ENCODE measurements at regions not wholly inside any gene's neighbourhood (a gene's known extent, or its start where the extent isn't known, plus 50 kb on each side); places are given as distances from the start of the nearest gene placed in this dataset.

GRCh38 chr2:235302263-235302662 lies 191.6 kb upstream of the AGAP1 start:
- H3K4me1 ChIP-seq (ENCODE audit: control insufficient read depth, insufficient read depth, low read length, unreplicated experiment) = peaks cover 10% of the 10 kb centered on the region
- no peak overlapping the region for H3K4me3 ChIP-seq (ENCODE audit: low read depth, low read length)
- H2AFZ ChIP-seq (ENCODE audit: low read length, unreplicated experiment) = no peak overlapping the region
- no peak overlapping the region for H3K27ac ChIP-seq (ENCODE audit: low read depth, low read length)
- H3K27me3 ChIP-seq (ENCODE audit: insufficient read depth, low read length) = no peaks in the 10 kb centered on the region; the same call in none of the 2 replicates
- H3K79me2 ChIP-seq (ENCODE audit: control insufficient read depth, insufficient read depth, low read length, unreplicated experiment) = no peaks in the 10 kb centered on the region
- no peaks in the 10 kb centered on the region for H3K36me3 ChIP-seq (ENCODE audit: insufficient read depth, low read length)

GRCh38 chr2:235303499-235304291 lies 190.1 kb upstream of the AGAP1 start:
- no peak overlapping the region for H3K27ac ChIP-seq (ENCODE audit: low read depth, low read length)
- no peaks in the 10 kb centered on the region for H3K36me3 ChIP-seq (ENCODE audit: insufficient read depth, low read length)
- H3K4me3 ChIP-seq (ENCODE audit: low read depth, low read length) = no peak overlapping the region
- no peaks in the 10 kb centered on the region for H3K79me2 ChIP-seq (ENCODE audit: control insufficient read depth, insufficient read depth, low read length, unreplicated experiment)
- H3K27me3 ChIP-seq (ENCODE audit: insufficient read depth, low read length) = no peaks in the 10 kb centered on the region; the same call in none of the 2 replicates
- peaks cover 10% of the 10 kb centered on the region for H3K4me1 ChIP-seq (ENCODE audit: control insufficient read depth, insufficient read depth, low read length, unreplicated experiment)
- no peak overlapping the region for H2AFZ ChIP-seq (ENCODE audit: low read length, unreplicated experiment)

- Histone ChIP-seq H3K4me1 (ENCODE audit: control insufficient read depth, insufficient read depth, low read length, unreplicated experiment) (peaks cover 7% of the 10 kb centered on the region), H3K79me2 (ENCODE audit: control insufficient read depth, insufficient read depth, low read length, unreplicated experiment) (no peaks in the 10 kb centered on the region), H3K4me3 (ENCODE audit: low read depth, low read length) (no peak overlapping the region), H3K36me3 (ENCODE audit: insufficient read depth, low read length) (no peaks in the 10 kb centered on the region), H3K27ac (ENCODE audit: low read depth, low read length) (no peak overlapping the region), H3K27me3 (ENCODE audit: insufficient read depth, low read length) (no peaks in the 10 kb centered on the region; the same call in none of the 2 replicates), H2AFZ (ENCODE audit: low read length, unreplicated experiment) (no peak overlapping the region)
Observed at GRCh38 chr2:235305678-235306077, 188.2 kb upstream of the AGAP1 start.

GRCh38 chr2:235311044-235311443 lies 182.8 kb upstream of the AGAP1 start:
- H3K4me3 ChIP-seq (ENCODE audit: low read depth, low read length) = no peak overlapping the region

GRCh38 chr2:235312571-235312970 lies 181.3 kb upstream of the AGAP1 start:
- H3K4me3 ChIP-seq (ENCODE audit: low read depth, low read length) = no peak overlapping the region

More at GRCh38 chr2:235311044-235311443, 182.8 kb upstream of the AGAP1 start:
- no peak overlapping the region for H3K27ac ChIP-seq (ENCODE audit: low read depth, low read length)
- H3K4me1 ChIP-seq (ENCODE audit: control insufficient read depth, insufficient read depth, low read length, unreplicated experiment) = no peaks in the 10 kb centered on the region
- H3K79me2 ChIP-seq (ENCODE audit: control insufficient read depth, insufficient read depth, low read length, unreplicated experiment) = no peaks in the 10 kb centered on the region
- no peaks in the 10 kb centered on the region for H3K36me3 ChIP-seq (ENCODE audit: insufficient read depth, low read length)
- no peak overlapping the region for H2AFZ ChIP-seq (ENCODE audit: low read length, unreplicated experiment)
- H3K27me3 ChIP-seq (ENCODE audit: insufficient read depth, low read length) = no peaks in the 10 kb centered on the region

GRCh38 chr2:235314371-235314930 lies 179.4 kb upstream of the AGAP1 start:
- H3K4me1 ChIP-seq (ENCODE audit: control insufficient read depth, insufficient read depth, low read length, unreplicated experiment) = no peaks in the 10 kb centered on the region
- H3K4me3 ChIP-seq (ENCODE audit: low read depth, low read length) = no peak overlapping the region
- H3K27ac ChIP-seq (ENCODE audit: low read depth, low read length) = no peak overlapping the region
- no peaks in the 10 kb centered on the region for H3K27me3 ChIP-seq (ENCODE audit: insufficient read depth, low read length)
- no peak overlapping the region for H2AFZ ChIP-seq (ENCODE audit: low read length, unreplicated experiment)
- H3K79me2 ChIP-seq (ENCODE audit: control insufficient read depth, insufficient read depth, low read length, unreplicated experiment) = no peaks in the 10 kb centered on the region
- H3K36me3 ChIP-seq (ENCODE audit: insufficient read depth, low read length) = no peaks in the 10 kb centered on the region

More at GRCh38 chr2:235312571-235312970, 181.3 kb upstream of the AGAP1 start:
- Histone ChIP-seq H3K4me1 (ENCODE audit: control insufficient read depth, insufficient read depth, low read length, unreplicated experiment) (no peaks in the 10 kb centered on the region), H3K27me3 (ENCODE audit: insufficient read depth, low read length) (no peaks in the 10 kb centered on the region), H3K79me2 (ENCODE audit: control insufficient read depth, insufficient read depth, low read length, unreplicated experiment) (no peaks in the 10 kb centered on the region), H3K36me3 (ENCODE audit: insufficient read depth, low read length) (no peaks in the 10 kb centered on the region), H2AFZ (ENCODE audit: low read length, unreplicated experiment) (no peak overlapping the region), H3K27ac (ENCODE audit: low read depth, low read length) (no peak overlapping the region)

GRCh38 chr2:235319095-235319494 lies 174.7 kb upstream of the AGAP1 start:
- H3K36me3 ChIP-seq (ENCODE audit: insufficient read depth, low read length) = no peaks in the 10 kb centered on the region
- no peak overlapping the region for H2AFZ ChIP-seq (ENCODE audit: low read length, unreplicated experiment)
- H3K4me1 ChIP-seq (ENCODE audit: control insufficient read depth, insufficient read depth, low read length, unreplicated experiment) = no peaks in the 10 kb centered on the region
- no peaks in the 10 kb centered on the region for H3K79me2 ChIP-seq (ENCODE audit: control insufficient read depth, insufficient read depth, low read length, unreplicated experiment)
- no peak overlapping the region for H3K27ac ChIP-seq (ENCODE audit: low read depth, low read length)
- H3K4me3 ChIP-seq (ENCODE audit: low read depth, low read length) = no peak overlapping the region
- H3K27me3 ChIP-seq (ENCODE audit: insufficient read depth, low read length) = 0 out of 2 replicates have a peak, but pooled peaks cover 5% of the 10 kb centered on the region

- Histone ChIP-seq H3K79me2 (ENCODE audit: control insufficient read depth, insufficient read depth, low read length, unreplicated experiment) (no peaks in the 10 kb centered on the region), H2AFZ (ENCODE audit: low read length, unreplicated experiment) (no peak overlapping the region), H3K27me3 (ENCODE audit: insufficient read depth, low read length) (0 out of 2 replicates have a peak, but pooled peaks cover 5% of the 10 kb centered on the region), H3K27ac (ENCODE audit: low read depth, low read length) (no peak overlapping the region), H3K4me1 (ENCODE audit: control insufficient read depth, insufficient read depth, low read length, unreplicated experiment) (peaks cover 3% of the 10 kb centered on the region), H3K4me3 (ENCODE audit: low read depth, low read length) (no peak overlapping the region), H3K36me3 (ENCODE audit: insufficient read depth, low read length) (no peaks in the 10 kb centered on the region)
Observed at GRCh38 chr2:235320326-235320725, 173.5 kb upstream of the AGAP1 start.

- Histone ChIP-seq H3K4me1 (ENCODE audit: control insufficient read depth, insufficient read depth, low read length, unreplicated experiment) (peaks cover 15% of the 10 kb centered on the region), H3K36me3 (ENCODE audit: insufficient read depth, low read length) (no peaks in the 10 kb centered on the region), H3K4me3 (ENCODE audit: low read depth, low read length) (no peak overlapping the region), H3K27ac (ENCODE audit: low read depth, low read length) (no peak overlapping the region), H3K79me2 (ENCODE audit: control insufficient read depth, insufficient read depth, low read length, unreplicated experiment) (no peaks in the 10 kb centered on the region), H2AFZ (ENCODE audit: low read length, unreplicated experiment) (no peak overlapping the region), H3K27me3 (ENCODE audit: insufficient read depth, low read length) (0 out of 2 replicates have a peak, but pooled peaks cover 5% of the 10 kb centered on the region)
Observed at GRCh38 chr2:235324324-235324723, 169.5 kb upstream of the AGAP1 start.

- Histone ChIP-seq H3K4me1 (ENCODE audit: control insufficient read depth, insufficient read depth, low read length, unreplicated experiment) (peaks cover 15% of the 10 kb centered on the region), H3K79me2 (ENCODE audit: control insufficient read depth, insufficient read depth, low read length, unreplicated experiment) (no peaks in the 10 kb centered on the region), H3K36me3 (ENCODE audit: insufficient read depth, low read length) (no peaks in the 10 kb centered on the region), H3K27ac (ENCODE audit: low read depth, low read length) (no peak overlapping the region), H3K27me3 (ENCODE audit: insufficient read depth, low read length) (0 out of 2 replicates have a peak, but pooled peaks cover 5% of the 10 kb centered on the region), H3K4me3 (ENCODE audit: low read depth, low read length) (no peak overlapping the region), H2AFZ (ENCODE audit: low read length, unreplicated experiment) (no peak overlapping the region)
Observed at GRCh38 chr2:235325151-235325550, 168.7 kb upstream of the AGAP1 start.

GRCh38 chr2:235328991-235329390 lies 164.9 kb upstream of the AGAP1 start:
- no peaks in the 10 kb centered on the region for H3K27me3 ChIP-seq (ENCODE audit: insufficient read depth, low read length)
- H3K27ac ChIP-seq (ENCODE audit: low read depth, low read length) = no peak overlapping the region
- no peak overlapping the region for H2AFZ ChIP-seq (ENCODE audit: low read length, unreplicated experiment)
- no peaks in the 10 kb centered on the region for H3K79me2 ChIP-seq (ENCODE audit: control insufficient read depth, insufficient read depth, low read length, unreplicated experiment)
- H3K36me3 ChIP-seq (ENCODE audit: insufficient read depth, low read length) = no peaks in the 10 kb centered on the region
- H3K4me1 ChIP-seq (ENCODE audit: control insufficient read depth, insufficient read depth, low read length, unreplicated experiment) = peaks cover 25% of the 10 kb centered on the region
- no peak overlapping the region for H3K4me3 ChIP-seq (ENCODE audit: low read depth, low read length)

All from ACC112 (cell line).